Smooth muscle cell (in vitro differentiated cells): ENCODE measurements at regions not wholly inside any gene's neighbourhood (a gene's known extent, or its start where the extent isn't known, plus 50 kb on each side); places are given as distances from the start of the nearest gene placed in this dataset.

Experiments
- DNase-seq: peaks from one replicate; lab custom pipeline; 2025; ENCODE audit not compliant: unreplicated experiment; lab: John Stamatoyannopoulos, UW
- H2AFZ ChIP-seq: fragments of 200-600 bp; sonication (generic); 2 replicates; pipeline ENCODE4 v1.6.0; 2016; ENCODE audit warnings: antibody characterized with exemption, low read depth, mild to moderate bottlenecking
- H3F3A ChIP-seq: fragments of 200-600 bp; sonication (generic); 2 replicates; pipeline ENCODE4 v1.6.0; 2017; ENCODE audit warnings: antibody characterized with exemption, low read depth
- H3K27ac ChIP-seq: fragments of 200-600 bp; sonication (generic); 2 replicates; pipeline ENCODE4 v1.5.1; 2016; ENCODE audit warnings: low read depth, mild to moderate bottlenecking
- H3K27me3 ChIP-seq: fragments of 200-600 bp; sonication (generic); 2 replicates; pipeline ENCODE4 v1.6.1; 2016; ENCODE audit warnings: low read depth, mild to moderate bottlenecking
- H3K36me3 ChIP-seq: fragments of 200-600 bp; sonication (generic); 2 replicates; pipeline ENCODE4 v1.5.1; 2016; ENCODE audit warnings: low read depth
- H3K4me1 ChIP-seq: fragments of 200-600 bp; sonication (generic); 2 replicates; pipeline ENCODE4 v1.5.1; 2016; ENCODE audit warnings: low read depth
- H3K4me2 ChIP-seq: fragments of 200-600 bp; sonication (generic); 2 replicates; pipeline ENCODE4 v1.6.0; 2016; ENCODE audit warnings: mild to moderate bottlenecking
- H3K4me3 ChIP-seq: fragments of 200-600 bp; sonication (generic); 2 replicates; pipeline ENCODE4 v1.5.1; 2016; ENCODE audit warnings: mild to moderate bottlenecking
- H3K79me2 ChIP-seq: fragments of 200-600 bp; sonication (generic); 2 replicates; pipeline ENCODE4 v1.6.0; 2016; ENCODE audit warnings: low read depth, mild to moderate bottlenecking
- H3K9ac ChIP-seq: fragments of 200-600 bp; sonication (generic); 2 replicates; pipeline ENCODE4 v1.6.0; 2016; ENCODE audit warnings: low read depth
- H3K9me3 ChIP-seq: fragments of 200-600 bp; sonication (generic); replicated peaks from 2 replicates; pipeline ENCODE4 v1.5.1; 2016; ENCODE audit warnings: low read depth
- H4K20me1 ChIP-seq: fragments of 200-600 bp; sonication (generic); 2 replicates; pipeline ENCODE4 v1.6.0; 2016; ENCODE audit warnings: low read depth
- CTCF ChIP-seq: fragments of 200-600 bp; sonication (generic); IDR thresholded peaks from 2 replicates; pipeline ENCODE4 v1.5.1; 2017; ENCODE audit warnings: borderline replicate concordance, mild to moderate bottlenecking, antibody characterized with exemption; ENCODE audit not compliant: insufficient read depth, poor library complexity, severe bottlenecking
- WGBS: methylation state at CpG from one replicate; pipeline ENCODE4 v1.1.7; 2016; ENCODE audit warnings: low lambda C conversion rate; 5-methylcytosine and 5-hydroxymethylcytosine counted together

- no peak for DNase-seq
- 51% methylated on average over 1 of the region's 1 CpG for WGBS
Observed at GRCh38 chrX:10971176-10971575, 140.0 kb upstream of the HCCS start.

GRCh38 chrX:10971759-10972158 lies 139.4 kb upstream of the HCCS start:
- TF ChIP-seq CTCF, result no peak
- H3F3A ChIP-seq, result no peaks in the 10 kb centered on the region
- H2AFZ ChIP-seq, result no peak overlapping the region
- no peak overlapping the region for H3K4me2 ChIP-seq
- H3K4me3 ChIP-seq, result no peak overlapping the region
- H3K9me3 ChIP-seq, result no peaks in the 10 kb centered on the region
- H4K20me1 ChIP-seq, result no peaks in the 10 kb centered on the region
- no peak for DNase-seq
- no peaks in the 10 kb centered on the region for H3K79me2 ChIP-seq
- H3K27me3 ChIP-seq, result no peaks in the 10 kb centered on the region
- H3K9ac ChIP-seq, result no peak overlapping the region
- H3K36me3 ChIP-seq, result no peaks in the 10 kb centered on the region
- WGBS, result 48% methylated on average over 1 of the region's 1 CpG
- no peaks in the 10 kb centered on the region for H3K4me1 ChIP-seq
- H3K27ac ChIP-seq, result peak overlapping the region; percentile 9

More at GRCh38 chrX:10971176-10971575, 140.0 kb upstream of the HCCS start:
- peak overlapping the region; percentile 32 for H3K4me2 ChIP-seq
- H3K27ac ChIP-seq, result peak overlapping the region; percentile 9
- TF ChIP-seq CTCF, result no peak
- H2AFZ ChIP-seq, result no peak overlapping the region
- no peaks in the 10 kb centered on the region for H3K79me2 ChIP-seq
- H3K4me3 ChIP-seq, result no peak overlapping the region
- no peaks in the 10 kb centered on the region for H3K4me1 ChIP-seq
- no peak overlapping the region for H3K9ac ChIP-seq
- no peaks in the 10 kb centered on the region for H4K20me1 ChIP-seq
- no peaks in the 10 kb centered on the region for H3F3A ChIP-seq
- no peaks in the 10 kb centered on the region for H3K9me3 ChIP-seq
- no peaks in the 10 kb centered on the region for H3K27me3 ChIP-seq
- H3K36me3 ChIP-seq, result no peaks in the 10 kb centered on the region

- H3K9me3 ChIP-seq, result no peaks in the 10 kb centered on the region
- H3K27me3 ChIP-seq, result no peaks in the 10 kb centered on the region
- H3K79me2 ChIP-seq, result no peaks in the 10 kb centered on the region
- no peaks in the 10 kb centered on the region for H3K4me1 ChIP-seq
- H3K4me2 ChIP-seq, result no peak overlapping the region
- no peak overlapping the region for H2AFZ ChIP-seq
- no peaks in the 10 kb centered on the region for H3F3A ChIP-seq
- H3K27ac ChIP-seq, result no peak overlapping the region
- H4K20me1 ChIP-seq, result no peaks in the 10 kb centered on the region
- no peak for DNase-seq
- H3K36me3 ChIP-seq, result no peaks in the 10 kb centered on the region
- TF ChIP-seq CTCF, result no peak
- WGBS, result 54% methylated on average over 2 of the region's 2 CpGs
- H3K9ac ChIP-seq, result no peak overlapping the region
- H3K4me3 ChIP-seq, result no peak overlapping the region
Observed at GRCh38 chrX:10972706-10973105, 138.4 kb upstream of the HCCS start.

- no peak for TF ChIP-seq CTCF
- Histone ChIP-seq H3K9me3 (no peaks in the 10 kb centered on the region), H3F3A (no peaks in the 10 kb centered on the region), H3K4me2 (no peak overlapping the region), H2AFZ (no peak overlapping the region), H3K9ac (no peak overlapping the region), H3K4me1 (no peaks in the 10 kb centered on the region), H3K27ac (no peak overlapping the region), H3K4me3 (no peak overlapping the region), H3K36me3 (no peaks in the 10 kb centered on the region), H3K27me3 (no peaks in the 10 kb centered on the region), H3K79me2 (no peaks in the 10 kb centered on the region), H4K20me1 (no peaks in the 10 kb centered on the region)
- WGBS, result 63% methylated on average over 1 of the region's 1 CpG
- no peak for DNase-seq
Observed at GRCh38 chrX:10974920-10975319, 136.2 kb upstream of the HCCS start.
